ENCODE measurements at regions not wholly inside any gene's neighbourhood (a gene's known extent, or its start where the extent isn't known, plus 50 kb on each side); places are given as distances from the start of the nearest gene placed in this dataset.

DNA sequence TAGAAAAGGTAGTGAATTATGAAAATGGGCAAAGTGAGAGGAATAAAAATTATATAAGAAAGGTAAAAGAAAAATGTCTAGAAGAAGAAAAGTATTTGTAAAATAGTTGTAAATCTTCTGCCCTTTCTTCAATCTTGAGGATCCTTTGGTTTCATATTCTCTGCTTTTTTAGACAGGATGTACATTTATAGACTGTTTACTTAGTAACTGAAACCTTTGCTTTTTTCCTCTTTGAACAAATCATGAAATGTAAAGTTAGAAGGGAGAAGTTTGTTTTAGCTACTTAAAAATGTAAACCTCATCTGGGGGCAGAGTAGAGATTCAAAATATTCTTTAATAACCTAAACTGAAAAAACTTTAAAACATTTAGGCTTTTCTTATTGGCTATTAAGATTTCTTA lies 150.4 kb upstream of the ITGA4 start:
- DNase-seq: no peak

DNA sequence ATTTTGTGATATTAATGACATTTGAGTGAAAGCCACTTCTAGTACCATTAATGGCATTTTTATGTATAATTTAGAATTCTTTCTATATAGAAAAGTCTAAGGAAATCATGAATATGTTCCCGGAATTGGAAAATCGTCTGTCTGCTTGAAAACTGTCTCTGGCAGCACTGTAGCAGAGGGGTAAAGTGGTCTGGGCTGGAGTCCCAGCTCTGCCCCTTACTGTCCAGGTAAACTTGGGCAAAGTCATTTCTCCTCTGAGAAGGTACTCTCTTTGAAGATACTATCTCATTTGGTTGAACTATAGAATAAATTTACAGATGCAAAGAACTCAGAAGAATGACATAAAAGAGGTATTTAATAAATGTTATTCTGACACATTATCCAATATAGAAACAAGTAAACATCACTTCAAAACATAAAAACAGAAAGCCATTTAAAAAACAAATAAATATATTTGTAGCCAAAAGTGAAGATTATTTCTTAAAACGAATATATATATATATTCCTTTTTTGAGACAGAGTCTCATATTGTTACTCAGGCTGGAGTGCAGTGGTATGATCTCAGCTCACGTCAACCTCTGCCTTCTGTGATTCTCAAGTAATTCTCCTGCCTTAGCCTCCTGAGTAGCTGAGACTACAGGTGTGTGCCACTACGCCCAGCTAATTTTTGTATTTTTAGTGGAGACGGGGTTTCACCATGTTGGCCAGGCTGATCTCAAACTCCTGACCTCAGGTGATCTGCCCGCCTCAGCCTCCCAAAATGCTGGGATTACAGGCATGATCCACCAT lies 149.8 kb upstream of the ITGA4 start:
- no peak for DNase-seq

DNA sequence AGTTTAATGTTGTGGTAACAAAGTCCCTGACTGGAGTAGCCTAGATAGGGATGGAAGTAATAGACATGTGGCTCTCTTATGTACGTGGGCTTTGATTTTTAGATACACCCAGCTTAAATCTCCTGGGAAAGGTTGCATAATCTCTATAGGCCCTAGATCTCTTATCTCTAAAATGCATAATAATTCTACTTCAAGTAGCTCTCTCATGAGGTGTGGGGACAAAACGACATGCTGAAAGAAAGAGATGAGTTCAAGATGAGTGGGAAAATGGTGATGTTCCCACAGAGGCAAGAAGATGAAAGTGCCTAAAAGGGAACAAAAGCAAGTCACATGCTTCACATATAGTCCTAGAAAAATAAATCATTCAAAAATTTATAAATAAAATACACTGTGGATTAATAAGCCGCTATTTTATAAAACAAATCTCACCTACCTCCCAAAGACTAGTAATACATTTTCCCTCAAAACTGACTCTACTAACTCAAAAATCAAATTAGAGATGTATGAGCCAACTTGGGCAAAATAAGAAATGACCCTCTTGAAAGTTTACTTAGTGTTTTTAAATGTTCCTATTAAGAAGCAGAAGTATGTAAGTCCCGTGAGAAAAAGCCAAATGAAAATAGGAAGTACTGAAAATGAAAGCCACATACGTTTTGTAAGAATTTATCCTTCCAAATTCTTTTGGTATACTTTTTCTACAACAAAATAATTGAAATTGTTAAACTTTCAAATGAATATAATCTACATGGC lies 148.2 kb upstream of the ITGA4 start:
- DNase-seq: no peak

DNA sequence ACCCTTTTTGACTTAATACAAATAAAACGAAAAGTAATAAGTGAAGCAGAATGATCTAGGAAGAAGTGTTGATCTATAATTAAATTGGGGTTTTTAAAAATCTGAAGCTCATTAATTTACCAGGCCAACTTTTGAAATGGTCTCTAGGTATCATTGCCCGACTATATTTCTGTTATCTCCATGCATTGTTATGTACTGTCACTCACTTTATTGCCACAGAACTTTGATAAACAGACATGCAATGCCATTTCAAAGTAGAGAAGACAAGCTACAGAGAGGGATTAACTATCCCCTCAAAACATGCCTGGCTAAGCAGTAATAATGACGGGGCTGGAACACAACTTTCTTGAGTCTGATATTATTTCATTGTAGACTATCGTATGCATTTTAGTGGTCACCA lies 147.6 kb upstream of the ITGA4 start:
- no peak for DNase-seq

DNA sequence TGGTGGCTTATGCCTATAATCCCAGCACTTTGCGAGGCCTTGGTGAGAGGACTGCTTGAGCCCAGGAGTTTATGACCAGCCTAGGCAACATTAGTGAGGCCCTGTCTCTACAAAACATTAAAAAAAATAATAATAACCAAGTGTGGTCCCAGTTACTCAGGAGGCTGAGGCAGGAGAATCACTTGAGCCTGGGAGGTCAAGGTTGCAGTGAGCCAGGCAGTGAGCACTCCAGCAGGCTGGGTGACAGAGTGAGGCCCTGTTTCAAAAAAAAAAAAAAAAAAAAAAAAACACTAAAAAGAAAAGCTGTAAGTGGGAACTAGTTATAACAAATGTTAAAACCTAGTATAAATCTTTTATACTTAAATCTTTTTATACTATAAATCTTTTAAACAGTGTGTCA lies 146.2 kb upstream of the ITGA4 start:
- no peak for DNase-seq

DNA sequence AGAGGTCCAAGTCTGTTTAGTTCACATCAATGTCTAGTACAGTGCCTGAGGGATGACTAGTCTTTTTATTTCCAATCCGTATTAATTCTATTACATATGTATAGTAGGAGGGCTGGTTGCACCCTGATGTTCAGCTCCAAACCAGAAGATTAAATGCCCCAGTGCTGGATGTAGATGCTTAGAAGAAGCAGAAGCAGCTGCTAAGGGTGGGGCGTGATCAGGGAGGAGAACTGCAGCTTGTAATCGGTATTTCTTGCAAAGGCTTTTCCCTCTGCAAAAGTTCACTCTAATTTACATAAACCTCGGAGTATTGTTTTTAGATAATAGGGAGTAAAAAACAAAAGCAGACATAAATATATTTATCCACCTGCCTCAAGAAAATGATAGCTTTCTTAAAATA lies 145.3 kb upstream of the ITGA4 start:
- DNase-seq: no peak

DNA sequence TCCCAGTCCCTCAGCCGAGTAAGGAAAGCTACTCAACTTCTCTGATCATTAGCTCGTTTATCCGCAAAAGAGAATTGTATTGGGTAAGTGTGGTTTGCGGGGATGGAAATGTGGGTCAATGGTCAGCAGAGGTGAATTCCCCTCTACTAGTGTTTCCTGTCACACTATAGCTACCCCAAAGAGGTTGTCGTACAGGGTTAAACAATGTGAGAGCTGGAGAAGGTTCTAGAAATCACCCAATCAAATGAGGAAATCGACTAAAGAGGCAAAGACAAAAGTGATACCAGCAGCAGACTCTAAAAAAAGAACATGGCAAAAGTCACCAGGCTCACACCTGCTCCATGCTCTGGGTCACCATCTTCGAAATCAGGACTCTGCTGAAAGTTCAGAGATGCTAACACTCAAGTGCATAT lies 144.7 kb upstream of the ITGA4 start:
- no peak for DNase-seq

DNA sequence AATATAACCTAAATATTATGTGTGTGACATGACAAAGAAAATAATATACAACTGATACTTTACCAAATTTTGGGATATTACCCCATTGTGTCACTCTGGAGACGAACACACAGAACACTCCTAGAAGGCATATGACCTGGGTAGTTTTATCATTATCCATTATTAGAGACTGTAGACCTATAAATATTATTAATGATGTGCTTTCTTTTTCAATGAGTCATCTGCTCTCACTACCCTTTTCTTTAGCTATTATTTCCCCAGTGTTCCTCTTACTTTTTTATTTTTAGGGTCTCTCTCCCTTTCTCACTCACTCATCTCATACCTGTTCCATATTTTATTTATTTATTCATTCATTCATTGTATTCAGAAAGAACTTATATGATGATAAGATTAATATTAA lies 143.3 kb upstream of the ITGA4 start:
- no peak for DNase-seq

DNA sequence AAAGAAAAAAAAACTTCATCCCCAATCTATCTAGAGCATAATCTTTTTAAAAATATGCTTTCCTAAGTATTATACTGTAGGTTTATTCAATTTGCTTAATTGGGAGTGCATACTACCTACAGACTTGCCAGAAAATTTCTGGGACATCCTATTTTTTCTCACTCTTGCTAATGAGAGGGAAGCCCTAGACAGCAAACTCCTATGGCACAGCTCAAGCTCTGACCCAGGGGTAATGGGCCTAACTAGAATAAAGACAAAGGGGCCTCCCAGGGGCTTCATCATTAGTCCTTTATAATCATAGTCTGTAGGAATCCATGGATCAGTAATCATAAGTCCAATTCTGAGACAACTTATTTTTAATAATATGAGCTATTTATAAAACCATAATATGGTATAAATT lies 142.6 kb upstream of the ITGA4 start:
- no peak for DNase-seq

DNA sequence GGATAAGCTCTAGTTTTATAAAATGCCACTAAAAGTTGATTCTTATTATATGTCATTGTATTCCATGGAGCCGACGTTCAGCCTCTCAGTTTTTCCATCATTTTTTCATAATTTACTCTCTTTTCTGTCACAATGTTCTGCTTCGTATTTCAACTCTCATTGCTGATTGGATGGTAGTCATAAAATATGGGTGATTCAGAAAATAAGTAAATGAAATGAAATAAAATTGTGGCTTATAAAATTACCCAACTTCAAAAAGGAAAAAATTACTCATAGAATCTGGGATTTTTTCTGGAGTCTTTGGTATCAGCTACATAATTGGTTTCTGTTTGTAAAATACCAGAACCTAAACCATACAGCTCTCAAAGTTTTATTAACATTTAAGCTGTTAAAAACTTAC lies 139.7 kb upstream of the ITGA4 start:
- DNase-seq: no peak

DNA sequence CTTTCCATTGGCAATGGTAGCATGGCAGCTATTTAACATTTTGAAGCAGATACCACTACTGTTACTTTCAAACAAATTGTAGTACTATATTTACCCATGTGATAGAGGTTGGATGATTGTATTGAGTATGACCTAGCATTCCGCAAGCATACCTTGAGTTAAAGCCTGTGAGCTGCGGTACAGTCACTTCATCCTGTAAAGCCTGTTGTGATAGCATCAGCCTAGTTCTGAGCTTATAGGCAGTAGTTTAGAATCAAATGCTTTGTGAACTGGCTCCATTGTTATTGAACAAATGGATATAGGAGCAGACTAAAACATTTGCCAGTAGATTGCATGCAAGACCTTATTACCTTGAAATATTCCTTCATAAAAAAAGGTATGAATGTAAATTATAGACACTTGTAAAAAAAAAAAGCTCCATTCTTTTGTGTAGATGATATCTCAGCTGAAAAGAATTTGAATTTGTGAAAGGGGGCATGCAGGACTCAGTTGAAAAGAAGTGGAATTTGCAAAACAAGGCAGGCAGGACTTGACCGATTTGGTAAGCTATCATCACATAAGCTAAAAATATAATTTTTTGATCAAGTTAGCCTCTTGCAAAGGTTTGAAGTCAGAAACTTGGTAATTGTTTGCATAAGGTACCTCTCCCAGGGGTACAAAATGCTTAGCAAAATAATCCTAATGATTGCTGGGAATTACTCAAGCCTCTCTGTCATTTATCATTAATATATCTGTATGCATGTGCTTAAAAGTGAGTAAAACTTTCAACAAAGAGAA lies 138.5 kb upstream of the ITGA4 start:
- DNase-seq: no peak

DNA sequence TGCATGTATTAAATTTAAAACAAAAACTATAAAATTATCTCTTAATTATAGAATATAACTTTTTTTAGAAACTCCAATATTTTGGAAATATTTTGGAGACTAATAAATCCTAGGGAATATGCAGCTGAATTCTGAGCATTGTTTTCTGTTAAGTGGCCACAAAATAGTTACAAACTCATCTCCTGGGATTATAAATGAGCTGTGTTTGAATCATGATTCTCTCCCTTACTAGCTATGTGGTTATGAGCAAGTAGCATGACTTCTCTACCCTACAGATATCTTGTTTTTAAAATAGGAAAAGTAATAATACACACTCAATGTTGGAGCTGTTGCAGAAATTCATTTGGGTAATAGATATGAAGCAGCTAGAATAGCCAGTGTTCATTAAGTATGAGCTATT lies 137.9 kb upstream of the ITGA4 start:
- no peak for DNase-seq

DNA sequence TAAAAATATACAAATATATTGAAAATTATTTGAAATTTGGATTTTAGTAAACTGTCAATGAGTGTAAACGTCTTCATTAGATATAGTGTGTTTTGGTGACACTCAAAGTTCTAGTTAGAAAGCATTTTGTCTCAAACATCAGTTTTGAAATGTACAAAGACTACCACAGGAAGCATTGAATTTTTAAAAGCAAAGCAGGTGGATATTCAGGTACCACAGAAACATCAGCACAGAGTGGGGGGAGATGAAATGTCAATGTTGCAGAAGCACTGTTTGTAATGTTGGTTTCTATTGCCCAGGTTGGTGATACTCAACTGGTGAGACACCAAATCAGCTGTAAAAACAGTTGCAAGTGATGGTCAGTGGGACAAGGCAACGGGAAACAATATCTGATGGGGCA lies 136.5 kb upstream of the ITGA4 start:
- no peak for DNase-seq

DNA sequence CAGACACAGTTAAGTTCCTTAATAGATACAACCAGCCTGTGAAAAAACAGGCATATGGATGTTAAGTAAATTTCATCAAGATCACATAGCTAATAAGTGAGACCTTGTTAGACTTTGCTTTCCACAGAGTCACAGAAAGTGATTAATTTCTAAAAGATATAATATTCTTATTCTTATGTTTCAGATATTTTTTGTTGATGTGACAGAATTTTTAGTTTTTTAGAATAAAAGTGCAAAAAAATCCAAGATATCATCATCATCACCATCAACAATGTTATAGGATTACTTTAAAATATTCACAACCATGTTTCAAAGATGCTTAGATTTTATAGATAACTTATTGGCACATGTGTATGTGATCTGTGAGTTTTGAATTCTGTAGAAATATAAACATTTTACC lies 132.3 kb upstream of the ITGA4 start:
- DNase-seq: no peak

DNA sequence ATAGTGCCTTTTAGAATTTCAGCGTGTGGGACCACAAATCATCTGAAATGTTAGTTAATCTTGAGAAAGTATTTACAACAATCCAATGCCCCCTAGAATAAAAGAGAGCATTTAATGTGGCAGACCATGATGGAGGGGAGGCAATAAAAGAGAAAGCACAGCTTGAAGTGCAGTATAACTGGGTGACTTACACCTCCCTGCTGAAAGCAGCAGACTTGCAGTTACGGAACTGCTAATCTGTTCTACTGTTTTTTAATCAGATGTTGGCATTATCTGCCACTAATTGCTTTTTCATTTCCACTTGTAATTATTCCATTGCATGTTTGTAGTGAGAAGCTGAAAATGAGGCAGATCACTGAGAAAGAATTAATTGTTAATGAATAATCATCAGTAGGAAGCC lies 130.5 kb upstream of the ITGA4 start:
- DNase-seq: no peak

DNA sequence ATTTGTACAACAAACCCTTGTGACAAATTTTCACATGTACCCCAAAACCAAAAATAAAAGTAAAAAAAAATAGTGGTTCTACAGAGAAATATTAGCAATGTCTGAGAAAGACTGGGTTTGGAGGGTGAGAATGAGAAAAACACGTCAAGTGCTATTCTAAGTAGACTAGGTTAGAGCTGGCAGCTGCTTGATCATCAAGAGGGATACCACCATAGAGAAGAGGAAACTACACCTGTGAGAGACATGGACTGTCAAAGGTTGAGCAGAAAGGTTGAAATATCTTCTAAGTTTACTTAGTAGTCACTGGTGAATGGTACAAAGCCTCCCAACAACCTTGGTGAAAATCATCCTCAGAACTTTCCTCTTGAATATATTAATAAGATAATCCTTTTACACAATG lies 126.9 kb upstream of the ITGA4 start:
- no peak for DNase-seq

DNA sequence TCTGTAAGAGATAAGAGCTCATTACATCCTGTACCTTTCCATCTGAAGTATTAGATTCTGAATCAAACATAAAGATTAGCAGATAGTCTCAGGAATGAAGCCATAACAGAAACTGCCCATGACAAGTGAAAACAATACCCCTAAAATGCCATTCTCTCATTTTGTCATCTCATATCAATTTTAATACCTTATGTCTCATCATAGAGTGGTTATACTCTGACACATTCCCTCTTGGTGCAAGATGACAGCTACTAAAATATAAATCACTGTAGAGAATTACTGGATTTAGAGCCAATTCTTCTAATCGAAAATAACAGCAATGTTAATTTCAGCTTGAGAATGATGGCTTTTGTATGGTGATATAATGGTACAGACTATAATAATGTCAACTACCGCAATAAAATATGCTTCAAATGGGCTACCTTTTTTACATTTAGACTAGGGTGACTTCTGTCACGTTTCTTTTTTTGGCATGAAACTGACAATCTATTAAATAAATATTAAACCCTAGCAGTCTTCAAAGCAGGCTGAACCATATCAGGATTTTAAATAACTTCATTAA lies 125.1 kb upstream of the ITGA4 start:
- no peak for DNase-seq

DNA sequence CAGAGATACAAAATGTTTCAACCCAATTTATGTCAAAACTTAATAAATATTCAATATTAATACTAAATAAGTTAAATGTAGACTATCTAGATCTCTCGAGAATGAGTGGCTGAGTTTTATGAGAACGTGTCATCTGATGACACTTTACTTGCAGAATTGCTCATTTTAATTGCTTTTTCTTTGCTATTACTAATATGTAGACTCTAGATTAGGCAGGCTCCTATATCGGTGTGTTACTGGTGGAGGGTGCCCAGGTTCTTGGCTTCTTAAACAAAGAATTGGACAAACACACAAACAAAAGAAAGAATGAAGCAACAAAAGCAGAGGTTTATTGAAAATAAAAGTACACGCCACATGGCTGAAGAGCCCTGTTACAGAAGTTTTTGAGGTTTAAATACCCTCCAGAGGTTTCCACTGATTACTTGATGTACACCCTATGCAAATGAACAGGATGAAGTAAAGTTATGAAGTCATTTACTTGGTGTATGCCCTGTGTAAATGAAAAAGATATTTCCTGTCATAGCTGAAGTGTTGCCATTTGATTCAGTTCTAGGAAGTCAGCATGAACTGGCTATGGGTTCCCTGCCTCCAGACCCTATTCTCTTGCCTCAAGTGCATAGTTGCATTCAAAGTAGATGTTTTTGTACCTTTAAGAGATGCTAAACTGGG lies 122.9 kb upstream of the ITGA4 start:
- DNase-seq: no peak

DNA sequence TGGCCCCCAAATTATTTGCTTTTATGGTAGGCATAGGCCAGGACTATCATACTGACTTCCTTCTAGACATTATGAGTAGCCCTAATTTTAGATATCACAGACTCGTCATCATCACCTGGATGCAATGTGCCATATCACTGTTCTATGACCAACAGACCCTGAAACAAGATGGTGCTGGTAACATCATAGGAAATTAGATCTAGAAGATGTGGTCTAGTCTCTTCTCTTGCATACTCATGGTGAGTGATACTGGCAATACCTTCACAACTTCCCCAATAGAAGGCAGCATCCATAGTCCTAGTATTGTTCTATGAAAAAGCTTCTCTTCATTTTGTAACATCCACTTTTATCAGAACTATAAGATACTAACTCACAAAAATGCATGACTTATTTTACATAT lies 116.3 kb upstream of the ITGA4 start:
- no peak for DNase-seq

DNA sequence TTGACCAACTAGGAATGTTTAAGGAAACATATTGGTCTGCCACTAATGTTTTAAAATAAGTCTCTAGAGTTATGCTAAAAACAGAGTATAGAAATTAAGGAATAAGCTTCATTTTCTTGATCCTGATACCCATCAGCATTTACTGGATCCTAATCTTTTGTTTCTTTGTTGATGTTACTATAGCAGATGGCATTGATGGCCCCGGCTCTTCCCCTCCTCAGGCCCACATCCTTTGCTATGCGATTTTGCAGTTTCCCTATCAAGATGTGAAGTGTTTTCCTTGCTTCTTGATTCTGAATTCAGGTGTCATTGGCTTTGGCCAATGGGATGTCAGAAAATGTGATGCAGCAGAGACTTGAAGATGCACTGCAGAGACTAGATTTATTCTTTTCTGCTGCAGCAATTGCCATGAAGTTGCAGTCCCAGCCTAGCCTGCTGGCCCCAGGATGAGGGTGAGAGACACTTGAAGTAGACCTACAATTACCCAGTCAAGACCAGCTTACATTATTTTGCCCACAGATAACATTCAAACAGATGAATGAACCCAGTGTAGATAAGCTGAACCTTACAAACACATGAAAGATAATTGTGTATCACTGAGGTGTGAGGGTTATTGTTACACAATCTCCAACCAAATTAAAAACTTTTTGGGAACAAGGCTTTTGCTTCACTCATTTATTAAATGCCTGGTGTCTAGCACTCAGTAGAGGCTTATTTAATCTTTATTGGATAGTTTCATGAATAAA lies 115.2 kb upstream of the ITGA4 start:
- no peak for DNase-seq

DNA sequence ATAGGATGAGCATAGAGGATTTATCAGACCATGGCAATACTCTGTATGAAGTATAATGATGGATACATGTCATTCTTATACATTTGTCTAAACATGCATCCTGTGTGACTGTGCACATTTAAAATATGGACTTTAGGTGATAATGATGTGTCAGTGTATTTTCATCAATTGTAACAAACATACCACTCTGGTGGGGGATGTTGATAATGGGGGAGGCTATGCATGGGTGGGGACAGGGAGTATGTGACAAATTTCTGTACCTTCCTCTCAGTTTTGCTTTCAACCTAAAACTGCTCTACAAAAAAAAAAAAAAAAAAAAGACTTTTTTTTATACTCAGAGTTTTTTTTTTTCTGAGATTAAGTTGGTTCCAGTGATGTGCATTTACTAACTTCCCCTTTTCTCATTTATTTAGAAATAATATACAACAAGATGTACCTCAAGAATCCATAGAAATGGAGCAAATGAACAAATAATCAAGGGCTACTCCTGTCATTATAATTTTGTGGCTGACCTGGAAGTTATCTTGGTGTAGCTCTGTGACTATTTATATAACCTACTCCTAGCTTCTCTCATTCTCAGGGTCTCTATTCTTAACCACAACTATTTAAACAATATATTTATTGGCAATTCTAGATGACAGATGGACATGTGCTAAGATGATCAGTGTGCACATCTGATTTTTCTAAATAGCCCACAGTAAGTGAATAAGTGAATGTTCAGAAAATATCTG lies 108.9 kb upstream of the ITGA4 start:
- DNase-seq: no peak

All from renal pelvis (tissue), 1 donor.